Trophoblast cell (in vitro differentiated cells and primary cell): ENCODE measurements at regions not wholly inside any gene's neighbourhood (a gene's known extent, or its start where the extent isn't known, plus 50 kb on each side); places are given as distances from the start of the nearest gene placed in this dataset.
A peak's percentile ranks its signal among the peaks of the same experiment; 100 is the strongest.

Experiments used
- DNase-seq, 2 donors: peaks; one replicate each; pipeline ENCODE4 v3.0.0-alpha.2; 2016
- H2AFZ ChIP-seq: 2 replicates; pipeline ENCODE4 v1.6.1; 2013; ENCODE audit warnings: low read length, moderate library complexity, mild to moderate bottlenecking; ENCODE audit not compliant: insufficient read depth, poor library complexity
- H2AK5ac ChIP-seq: 2 replicates; pipeline ENCODE4 v1.6.1; 2013; ENCODE audit warnings: mild to moderate bottlenecking, low read length
- H2BK120ac ChIP-seq: 2 replicates; pipeline ENCODE4 v1.6.1; 2013; ENCODE audit warnings: low read length, mild to moderate bottlenecking, moderate library complexity; ENCODE audit not compliant: insufficient read depth, poor library complexity
- H2BK12ac ChIP-seq: 2 replicates; pipeline ENCODE4 v1.6.1; 2013; ENCODE audit warnings: mild to moderate bottlenecking, low read length, moderate library complexity
- H2BK5ac ChIP-seq: 2 replicates; pipeline ENCODE4 v1.6.1; 2013; ENCODE audit warnings: low read length, low read depth, moderate library complexity, mild to moderate bottlenecking; ENCODE audit not compliant: poor library complexity
- H3K14ac ChIP-seq: 2 replicates; pipeline ENCODE4 v1.6.1; 2013; ENCODE audit warnings: mild to moderate bottlenecking, low read length
- H3K18ac ChIP-seq: 2 replicates; pipeline ENCODE4 v1.6.1; 2013; ENCODE audit warnings: mild to moderate bottlenecking, low read length
- H3K23ac ChIP-seq: 2 replicates; pipeline ENCODE4 v1.6.1; 2013; ENCODE audit warnings: low read length
- H3K27ac ChIP-seq: 2 replicates; pipeline ENCODE4 v1.5.1; 2013; ENCODE audit warnings: low read depth, mild to moderate bottlenecking, inconsistent platforms, low read length, moderate library complexity
- H3K27me3 ChIP-seq: 2 replicates; pipeline ENCODE4 v1.6.1; 2013; ENCODE audit warnings: inconsistent platforms, mild to moderate bottlenecking, low read length, moderate library complexity; ENCODE audit not compliant: insufficient read depth
- H3K36me3 ChIP-seq, 2 experiments: 1 replicate in 1 of 2; 2 replicates in 1 of 2; pipeline ENCODE4 v1.6.1; 2013; ENCODE audit warnings: low read length in 2 of 2, mild to moderate bottlenecking in 2 of 2, moderate library complexity in 1 of 2; ENCODE audit not compliant: insufficient read depth in 2 of 2, control insufficient read depth in 1 of 2
- H3K4ac ChIP-seq: 2 replicates; pipeline ENCODE4 v1.6.1; 2013; ENCODE audit warnings: low read depth, mild to moderate bottlenecking, low read length, moderate library complexity
- H3K4me1 ChIP-seq, 2 experiments: 1 replicate in 1 of 2; 2 replicates in 1 of 2; pipeline ENCODE4 v1.6.1; 2013; ENCODE audit warnings: low read length in 2 of 2, mild to moderate bottlenecking in 2 of 2, moderate library complexity in 1 of 2; ENCODE audit not compliant: insufficient read depth in 2 of 2, control insufficient read depth in 1 of 2
- H3K4me2 ChIP-seq: 2 replicates; pipeline ENCODE4 v1.6.1; 2013; ENCODE audit warnings: inconsistent platforms, mild to moderate bottlenecking, low read length, moderate library complexity
- H3K4me3 ChIP-seq: 2 replicates; pipeline ENCODE4 v1.5.1; 2013; ENCODE audit warnings: mild to moderate bottlenecking, low read depth, low read length, inconsistent platforms
- H3K79me1 ChIP-seq: one replicate; pipeline ENCODE4 v1.6.1; 2013; ENCODE audit warnings: low read length
- H3K79me2 ChIP-seq: 2 replicates; pipeline ENCODE4 v1.6.1; 2013; ENCODE audit warnings: low read length, mild to moderate bottlenecking; ENCODE audit not compliant: control insufficient read depth, insufficient read depth, poor library complexity
- H3K9ac ChIP-seq: 2 replicates; pipeline ENCODE4 v1.6.1; 2013; ENCODE audit warnings: mild to moderate bottlenecking, low read length
- H3K9me3 ChIP-seq: 2 replicates; pipeline ENCODE4 v1.6.1; 2013; ENCODE audit warnings: low read depth, mild to moderate bottlenecking, control low read depth, inconsistent platforms, low read length; ENCODE audit not compliant: insufficient read depth
- H4K12ac ChIP-seq: 2 replicates; pipeline ENCODE4 v1.6.1; 2013; ENCODE audit warnings: low read depth, mild to moderate bottlenecking, low read length, moderate library complexity
- H4K8ac ChIP-seq: 2 replicates; pipeline ENCODE4 v1.6.1; 2013; ENCODE audit warnings: low read depth, mild to moderate bottlenecking, low read length, moderate library complexity
- H4K91ac ChIP-seq: one replicate; pipeline ENCODE4 v1.6.1; 2013; ENCODE audit warnings: low read depth, mild to moderate bottlenecking, low read length, moderate library complexity
- whole genome bisulfite sequencing: extraction: QIAGEN DNeasy Blood & Tissue Kit; methylation state at CpG from one replicate; pipeline ENCODE4 v1.1.7; 2013; ENCODE audit warnings: missing lambda C conversion rate; ENCODE audit not compliant: insufficient read length, insufficient coverage; ENCODE audit errors: extremely low coverage; 5-methylcytosine and 5-hydroxymethylcytosine counted together

GRCh38 chr5:34511915-34512314, 144.2 kb upstream of the RAI14 start:
- peaks cover 8% of the 10 kb centered on the region in 2 experiments for H3K4me1 ChIP-seq
- H2BK120ac ChIP-seq = peak overlapping the region; percentile 20
- no peaks in the 10 kb centered on the region for H3K9me3 ChIP-seq
- no peaks in the 10 kb centered on the region for H3K27me3 ChIP-seq
- H3K27ac ChIP-seq = no peak overlapping the region
- no peak overlapping the region for H3K4me3 ChIP-seq
- H2AFZ ChIP-seq = no peak overlapping the region
- H4K12ac ChIP-seq = no peak overlapping the region
- no peak overlapping the region for H4K8ac ChIP-seq
- peaks cover 5% of the 10 kb centered on the region for H3K79me1 ChIP-seq
- peak overlapping the region; percentile 70 for H4K91ac ChIP-seq
- H3K79me2 ChIP-seq = no peaks in the 10 kb centered on the region
- H2BK5ac ChIP-seq = no peak overlapping the region
- H3K18ac ChIP-seq = no peak overlapping the region
- no peak overlapping the region for H3K23ac ChIP-seq
- H2AK5ac ChIP-seq = no peak overlapping the region
- no peaks in the 10 kb centered on the region for H3K36me3 ChIP-seq
- H3K4ac ChIP-seq = no peak overlapping the region
- no CpG with 5 or more reads among the region's 2 CpGs for WGBS
- no peak overlapping the region for H3K14ac ChIP-seq
- no peak for DNase-seq
- H2BK12ac ChIP-seq = peak overlapping the region; percentile 67
- H3K9ac ChIP-seq = no peak overlapping the region
- no peak overlapping the region for H3K4me2 ChIP-seq

- Histone ChIP-seq H3K36me3 (no peaks in the 10 kb centered on the region), H3K4me3 (no peak overlapping the region), H3K4me1 (peaks cover 4 to 8% of the 10 kb centered on the region in 2 experiments), H3K9me3 (no peaks in the 10 kb centered on the region), H3K14ac (no peak overlapping the region), H2AFZ (no peak overlapping the region), H3K27ac (no peak overlapping the region), H2AK5ac (no peak overlapping the region), H3K9ac (no peak overlapping the region), H2BK12ac (no peak overlapping the region), H4K8ac (no peak overlapping the region), H2BK5ac (no peak overlapping the region), H3K18ac (no peak overlapping the region), H4K91ac (no peak overlapping the region), H4K12ac (no peak overlapping the region), H3K23ac (no peak overlapping the region), H3K27me3 (no peaks in the 10 kb centered on the region), H3K4ac (no peak overlapping the region), H3K79me2 (no peaks in the 10 kb centered on the region), H3K4me2 (no peak overlapping the region), H2BK120ac (peak overlapping the region; percentile 18), H3K79me1 (peaks cover 2% of the 10 kb centered on the region)
- no peak for DNase-seq
- no CpG with 5 or more reads among the region's 1 CpG for whole genome bisulfite sequencing
Measured at GRCh38 chr5:34516166-34516565, 140.0 kb upstream of the RAI14 start.

- H2AK5ac ChIP-seq = no peak overlapping the region
- WGBS = no CpG with 5 or more reads among the region's 6 CpGs
- no peak overlapping the region for H3K4me3 ChIP-seq
- H3K23ac ChIP-seq = no peak overlapping the region
- no peak for DNase-seq
- H4K12ac ChIP-seq = no peak overlapping the region
- no peak overlapping the region for H3K27ac ChIP-seq
- H2BK12ac ChIP-seq = peak overlapping the region; percentile 71
- no peak overlapping the region for H3K18ac ChIP-seq
- no peaks in the 10 kb centered on the region for H3K36me3 ChIP-seq
- no peak overlapping the region for H3K14ac ChIP-seq
- H3K4me2 ChIP-seq = no peak overlapping the region
- no peak overlapping the region for H4K91ac ChIP-seq
- H2AFZ ChIP-seq = no peak overlapping the region
- H3K9ac ChIP-seq = no peak overlapping the region
- H2BK120ac ChIP-seq = peak overlapping the region; percentile 18
- peaks cover 6 to 10% of the 10 kb centered on the region in 2 experiments for H3K4me1 ChIP-seq
- no peaks in the 10 kb centered on the region for H3K27me3 ChIP-seq
- no peak overlapping the region for H3K4ac ChIP-seq
- peaks cover 4% of the 10 kb centered on the region for H3K79me1 ChIP-seq
- no peaks in the 10 kb centered on the region for H3K9me3 ChIP-seq
- H4K8ac ChIP-seq = no peak overlapping the region
- peaks cover 2% of the 10 kb centered on the region for H3K79me2 ChIP-seq
- no peak overlapping the region for H2BK5ac ChIP-seq
Measured at GRCh38 chr5:34516686-34517085, 139.4 kb upstream of the RAI14 start.

DNA sequence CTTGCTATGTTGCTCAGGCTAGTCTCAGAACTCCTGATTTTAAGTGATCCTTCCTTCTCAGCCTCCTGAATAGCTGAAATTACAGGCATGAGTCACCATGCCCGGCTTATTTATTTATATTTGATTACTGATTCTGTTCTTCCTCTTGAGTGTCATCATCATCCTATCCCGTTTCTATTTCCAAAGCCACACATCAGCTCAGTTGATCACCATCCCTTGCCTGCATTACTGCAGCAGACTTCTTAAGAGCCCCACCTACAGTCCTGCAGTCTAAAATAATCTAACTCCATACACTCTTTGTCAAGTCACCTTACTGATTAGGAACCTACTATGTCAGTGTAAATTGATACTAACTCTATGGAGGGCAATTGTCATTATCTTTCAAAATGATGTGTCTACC, 138.9 kb upstream of the RAI14 start:
- H3K9me3 ChIP-seq = no peaks in the 10 kb centered on the region
- H2BK5ac ChIP-seq = no peak overlapping the region
- H3K79me2 ChIP-seq = peaks cover 2% of the 10 kb centered on the region
- no peak overlapping the region for H2AFZ ChIP-seq
- no peak overlapping the region for H4K91ac ChIP-seq
- no peak overlapping the region for H3K27ac ChIP-seq
- H4K8ac ChIP-seq = no peak overlapping the region
- H3K4me2 ChIP-seq = no peak overlapping the region
- no peaks in the 10 kb centered on the region for H3K36me3 ChIP-seq
- peaks cover 6 to 8% of the 10 kb centered on the region in 2 experiments for H3K4me1 ChIP-seq
- no peak overlapping the region for H2BK120ac ChIP-seq
- H3K18ac ChIP-seq = no peak overlapping the region
- H4K12ac ChIP-seq = no peak overlapping the region
- no peak overlapping the region for H3K23ac ChIP-seq
- WGBS = no CpG with 5 or more reads among the region's 2 CpGs
- no peak overlapping the region for H3K14ac ChIP-seq
- H3K27me3 ChIP-seq = no peaks in the 10 kb centered on the region
- H3K4me3 ChIP-seq = no peak overlapping the region
- no peak overlapping the region for H3K4ac ChIP-seq
- peaks cover 8% of the 10 kb centered on the region for H3K79me1 ChIP-seq
- H3K9ac ChIP-seq = no peak overlapping the region
- no peak overlapping the region for H2AK5ac ChIP-seq
- H2BK12ac ChIP-seq = no peak overlapping the region
- DNase-seq = no peak
